HG02759 (cell line): ENCODE measurements at regions not wholly inside any gene's neighbourhood (a gene's known extent, or its start where the extent isn't known, plus 50 kb on each side); places are given as distances from the start of the nearest gene placed in this dataset.

ENCODE experiments used
- ATAC-seq: cut with Tn5 transposase; IDR thresholded peaks from one replicate; pipeline ENCODE4 v1.9.1; 2021; ENCODE audit warnings: mild to moderate bottlenecking, moderate library complexity; ENCODE audit not compliant: unreplicated experiment

DNA sequence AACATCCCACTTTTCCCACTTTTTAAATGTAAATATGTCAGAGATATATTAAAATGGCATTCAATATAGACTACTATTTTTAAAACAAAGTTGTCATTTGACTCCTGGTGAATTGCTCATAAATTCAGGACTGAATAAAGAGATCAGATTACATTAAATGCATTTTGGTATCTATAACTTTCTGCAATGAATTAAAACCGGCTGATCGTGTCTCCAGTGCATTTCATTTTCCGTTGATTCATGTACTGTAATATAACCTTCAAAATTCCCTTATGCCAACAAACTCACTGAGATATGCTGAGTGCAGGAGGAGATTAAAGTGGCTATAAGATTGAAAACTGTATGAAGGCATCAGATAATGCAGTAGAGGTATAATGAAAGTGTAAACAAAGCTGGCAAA lies 361.1 kb upstream of the CDIN1 start:
- no peak for ATAC-seq

- ATAC-seq, result no peak
These were observed 360.4 kb upstream of the CDIN1 start for GRCh38 chr15:36218991-36219390.

- no peak for ATAC-seq
These were observed 357.4 kb upstream of the CDIN1 start for GRCh38 chr15:36221992-36222391.

DNA sequence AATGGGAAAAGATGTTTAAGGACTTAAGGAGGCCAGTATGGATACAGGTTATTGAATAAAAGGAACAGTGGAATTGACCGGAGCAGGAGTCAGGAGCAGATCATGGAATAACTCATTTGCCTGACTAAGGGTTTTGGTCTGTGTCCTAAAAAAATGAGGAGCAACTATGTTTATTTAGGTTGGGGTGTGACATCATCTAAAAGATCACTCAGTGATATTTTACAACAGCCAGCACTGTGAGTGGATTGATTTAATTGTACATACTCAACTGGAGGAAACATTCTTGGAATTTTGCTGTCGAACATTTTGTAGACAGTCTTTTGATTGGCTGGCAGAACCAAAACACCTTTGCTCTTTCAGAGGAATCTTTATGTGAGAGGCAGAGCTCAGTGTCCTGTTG lies 348.6 kb upstream of the CDIN1 start:
- ATAC-seq, result no peak

DNA sequence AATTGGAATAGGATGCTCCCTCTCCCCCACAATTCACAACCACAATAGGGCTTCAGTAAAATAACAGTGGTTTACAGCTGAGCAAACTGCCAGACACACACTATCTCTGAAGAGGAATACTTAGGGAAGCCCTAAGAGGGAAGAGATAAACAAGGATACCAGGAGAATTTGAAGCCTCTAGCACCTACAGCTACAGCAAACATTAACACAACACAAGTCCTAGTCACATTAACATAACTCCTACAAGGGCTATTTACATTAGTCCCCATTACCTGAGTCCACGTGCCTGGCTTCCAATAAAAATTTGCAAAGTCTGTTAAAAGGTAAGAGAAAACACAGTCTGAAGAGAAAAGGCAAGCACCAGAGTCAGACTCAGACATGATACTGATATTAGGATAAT lies 346.9 kb upstream of the CDIN1 start:
- no peak for ATAC-seq

DNA sequence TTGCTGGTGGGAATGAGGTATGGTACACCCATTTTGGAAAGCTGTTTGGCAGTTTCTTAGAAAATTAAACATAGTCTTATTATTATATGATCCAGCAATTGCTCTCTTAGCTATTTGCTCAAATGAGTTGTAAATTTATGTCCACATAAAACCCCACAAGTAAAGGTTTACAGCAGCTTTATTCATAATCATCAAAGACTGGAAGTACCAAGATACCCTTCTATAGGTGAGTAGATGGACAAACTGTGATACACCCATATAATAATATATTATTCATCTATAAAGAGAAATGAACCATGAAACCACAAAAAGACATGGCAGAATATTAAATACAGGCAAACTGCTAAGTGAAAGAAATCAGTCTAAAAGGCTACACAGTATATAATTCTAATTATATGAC lies 344.7 kb upstream of the CDIN1 start:
- no peak for ATAC-seq

GRCh38 chr15:36235173-36235572 lies 344.3 kb upstream of the CDIN1 start:
- ATAC-seq, result no peak

- no peak for ATAC-seq
These were observed 339.9 kb upstream of the CDIN1 start for GRCh38 chr15:36239509-36239908.

GRCh38 chr15:36251450-36251849 lies 328.0 kb upstream of the CDIN1 start:
- no peak for ATAC-seq

DNA sequence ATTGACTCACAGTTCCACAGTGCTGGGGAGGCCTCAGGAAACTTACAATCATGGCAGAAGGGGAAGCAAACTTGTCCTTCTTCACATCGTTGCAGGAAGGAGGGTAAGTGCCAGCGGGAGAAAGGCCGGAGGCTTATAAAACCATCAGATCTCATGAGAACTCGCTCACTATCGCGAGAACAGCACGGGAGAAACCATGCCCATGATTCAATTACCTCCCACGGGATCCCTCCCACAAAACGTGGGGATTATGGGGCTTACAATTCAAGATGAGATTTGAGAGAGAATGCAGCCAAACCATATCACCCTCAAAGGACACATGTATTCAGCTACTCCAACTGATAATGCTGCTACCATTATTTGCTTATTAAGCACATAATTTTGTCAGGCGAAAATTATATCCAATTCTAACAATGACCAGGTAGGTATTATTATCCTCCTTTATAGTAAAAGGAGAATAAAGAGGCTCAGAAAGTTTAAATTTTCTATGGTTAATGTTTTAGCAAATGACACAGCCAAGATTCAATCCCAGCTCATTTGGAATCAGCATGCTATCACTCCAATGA lies 327.2 kb upstream of the CDIN1 start:
- no peak for ATAC-seq

DNA sequence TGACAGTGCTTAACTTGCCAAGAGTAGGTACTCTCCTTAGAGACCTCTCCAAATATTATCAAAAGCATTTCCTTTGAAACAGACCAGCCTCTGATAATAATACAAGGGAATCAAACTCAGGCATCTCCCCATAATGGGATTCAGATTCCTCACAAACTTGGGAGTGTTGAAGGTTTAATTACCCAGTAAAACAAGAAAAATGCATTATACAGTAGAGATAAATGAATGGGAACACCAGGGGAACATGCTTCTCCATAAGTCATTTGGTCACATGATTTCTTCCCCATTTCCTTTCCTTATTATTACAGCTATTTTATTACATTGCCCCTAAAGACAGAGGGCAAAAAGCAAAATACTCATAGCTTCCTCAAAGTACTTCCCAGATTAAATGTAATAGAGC lies 325.0 kb upstream of the CDIN1 start:
- no peak for ATAC-seq

- no peak for ATAC-seq
These were observed 323.0 kb upstream of the CDIN1 start for GRCh38 chr15:36256404-36256807.

DNA sequence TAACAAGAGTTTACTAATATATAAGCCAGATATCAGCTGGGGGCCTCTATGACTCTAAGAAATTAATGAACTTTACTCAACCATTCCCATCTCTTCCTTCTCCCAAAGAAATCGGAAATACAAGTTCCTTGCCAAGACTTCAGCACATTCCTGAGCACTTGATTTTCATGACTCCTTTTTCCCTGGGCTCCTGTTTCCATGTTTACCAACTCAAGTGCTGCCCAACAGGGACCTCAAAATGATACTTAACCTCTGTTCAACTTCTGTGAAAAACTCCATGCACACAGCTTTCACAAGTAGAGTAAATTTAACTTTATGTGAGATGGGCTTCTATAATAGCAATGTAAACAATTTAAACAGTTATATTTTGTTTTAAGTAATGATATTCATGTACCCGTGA lies 315.8 kb upstream of the CDIN1 start:
- ATAC-seq, result no peak

- ATAC-seq, result no peak
These were observed 314.0 kb upstream of the CDIN1 start for GRCh38 chr15:36265422-36265821.

GRCh38 chr15:36271048-36271447 lies 308.4 kb upstream of the CDIN1 start:
- no peak for ATAC-seq

- ATAC-seq, result no peak
These were observed 303.8 kb upstream of the CDIN1 start for GRCh38 chr15:36275656-36276055.

DNA sequence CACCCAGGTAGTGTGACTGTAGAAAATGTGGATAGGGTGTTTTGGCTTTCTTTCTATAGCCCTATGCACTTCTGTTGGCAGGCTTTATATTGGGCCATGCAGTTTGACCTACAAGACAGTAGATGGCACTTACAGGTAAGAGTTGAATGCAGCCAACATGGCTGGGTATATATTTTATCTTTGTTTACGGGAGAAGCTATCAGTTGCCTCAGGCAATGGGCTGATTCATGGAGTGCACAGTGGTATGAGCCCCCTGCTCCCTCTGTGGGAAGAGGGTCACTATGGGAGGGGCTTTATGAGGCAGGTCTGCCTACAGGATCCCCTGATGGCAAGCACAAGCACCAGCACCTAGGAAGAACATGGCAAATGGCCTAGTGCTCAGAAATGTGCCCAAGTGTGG lies 301.2 kb upstream of the CDIN1 start:
- no peak for ATAC-seq

DNA sequence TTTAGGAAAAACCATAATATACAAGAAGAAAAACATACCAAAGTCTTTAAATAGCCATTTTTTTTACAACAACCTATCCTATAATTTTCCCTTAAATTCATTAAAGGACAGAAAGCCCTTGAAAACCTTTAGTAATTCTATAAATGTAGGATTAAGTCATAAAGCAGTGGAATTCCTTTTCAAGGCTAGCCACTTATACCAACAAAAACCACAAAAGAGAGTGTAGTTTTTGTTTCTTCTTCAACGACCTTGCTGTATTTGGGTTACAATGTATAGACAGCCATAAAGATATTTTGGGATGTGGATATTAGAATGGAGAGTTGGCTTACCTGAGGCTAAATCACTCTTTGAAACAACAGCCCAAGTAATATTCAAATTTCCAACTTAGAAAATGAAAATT lies 296.6 kb upstream of the CDIN1 start:
- no peak for ATAC-seq

GRCh38 chr15:36284911-36285310 lies 294.5 kb upstream of the CDIN1 start:
- ATAC-seq, result no peak

DNA sequence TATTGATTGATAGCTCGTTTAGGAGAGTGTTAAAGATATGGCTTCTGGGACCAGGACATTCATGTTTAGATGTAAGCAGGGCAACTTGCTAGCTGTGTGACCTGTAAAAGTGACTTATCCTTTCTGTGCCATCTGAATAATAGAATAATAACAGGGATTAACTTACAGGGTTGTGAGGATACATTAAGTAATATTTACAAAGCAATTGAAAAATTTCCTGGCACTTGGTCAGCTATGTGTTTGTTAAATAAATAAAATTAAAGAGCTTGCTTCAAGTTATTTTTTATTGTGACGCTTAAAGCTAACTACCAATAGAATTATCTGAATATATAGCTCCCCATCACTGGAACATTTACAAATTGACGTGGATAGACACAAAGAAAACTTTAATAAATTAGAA lies 287.9 kb upstream of the CDIN1 start:
- no peak for ATAC-seq

- ATAC-seq, result no peak
These were observed 285.1 kb upstream of the CDIN1 start for GRCh38 chr15:36294359-36294758.

DNA sequence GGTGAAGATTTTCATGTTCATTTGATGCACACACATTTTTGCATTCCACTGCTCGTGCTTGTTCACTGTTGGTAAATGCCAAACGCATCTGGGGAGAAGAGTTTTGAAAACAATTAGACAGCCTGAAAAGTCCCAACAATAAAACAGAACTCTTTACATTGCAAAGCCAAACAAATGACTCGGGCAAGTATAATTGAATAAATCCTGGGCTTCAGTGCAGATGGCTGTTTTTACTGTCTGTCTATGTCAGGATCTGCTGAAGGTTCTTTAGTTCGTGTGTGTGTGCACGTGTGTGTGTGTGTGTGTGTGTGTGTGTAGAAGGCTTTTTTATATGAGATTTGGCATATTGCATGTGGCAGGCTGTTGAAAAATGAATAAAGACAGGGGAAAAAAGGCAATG lies 277.5 kb upstream of the CDIN1 start:
- ATAC-seq, result no peak

GRCh38 chr15:36313021-36313420 lies 266.4 kb upstream of the CDIN1 start:
- no peak for ATAC-seq
